Ovary (tissue), 3 donors: ENCODE measurements at regions not wholly inside any gene's neighbourhood (a gene's known extent, or its start where the extent isn't known, plus 50 kb on each side); places are given as distances from the start of the nearest gene placed in this dataset.

Experiments
- EP300 ChIP-seq: sonication (generic); formaldehyde crosslinking; IDR thresholded peaks from one replicate; pipeline ENCODE4 v1.6.1; 2017; ENCODE audit warnings: antibody characterized with exemption
- POLR2A ChIP-seq: fragments of 450-650 bp; IDR thresholded peaks from one replicate; pipeline ENCODE4 v1.6.1; 2017; ENCODE audit warnings: antibody characterized with exemption, mild to moderate bottlenecking, moderate library complexity
- TF ChIP-seq, protein P1 (sequence below), 3 donors: fragments of 450-650 bp in 2 of 3; fragments of 200-600 bp in 1 of 3; IDR thresholded peaks; one replicate each; pipeline versions ENCODE4 v1.5.1 to v1.8.0; 2016 to 2022; ENCODE audit warnings: antibody characterized with exemption in 3 of 3, mild to moderate bottlenecking in 1 of 3
- donor health status: DM: no; HTN: no; CAD: no.

DNA sequence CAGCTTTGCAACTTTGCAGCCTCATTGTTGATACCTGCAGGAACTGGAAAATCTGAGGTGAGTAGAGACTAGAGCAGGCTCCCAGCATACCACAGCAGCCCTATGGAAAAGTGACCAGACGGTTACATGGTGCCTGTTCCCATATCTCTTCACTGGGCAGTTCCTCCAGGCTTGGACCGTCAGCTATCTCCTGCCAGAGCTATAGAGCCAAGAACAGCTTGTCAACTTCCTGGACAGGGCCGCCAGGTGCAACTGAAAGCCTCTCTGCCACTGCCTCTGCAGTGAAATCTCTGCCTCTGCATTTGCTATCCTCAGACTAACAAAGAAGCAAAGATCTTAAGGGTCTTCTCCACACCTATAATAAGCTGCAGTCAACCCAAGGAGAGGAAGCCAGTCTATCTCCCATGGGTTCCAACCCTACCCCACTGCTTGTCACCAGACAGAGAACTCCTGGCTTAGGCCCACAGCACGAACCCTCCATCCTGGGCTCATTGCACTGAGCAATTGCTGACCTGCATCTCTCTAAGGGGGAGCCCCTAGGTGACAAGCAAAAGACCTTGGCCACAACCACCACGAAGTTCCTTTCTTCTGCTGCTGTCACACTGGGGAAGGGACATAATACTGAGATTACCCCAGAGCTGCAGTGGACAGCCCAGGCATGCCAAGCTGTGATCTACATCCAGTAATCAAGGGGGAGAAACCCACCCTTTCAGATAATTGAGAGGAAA, 60.1 kb upstream of the KHDRBS2 start:
- TF ChIP-seq, protein P1, sequence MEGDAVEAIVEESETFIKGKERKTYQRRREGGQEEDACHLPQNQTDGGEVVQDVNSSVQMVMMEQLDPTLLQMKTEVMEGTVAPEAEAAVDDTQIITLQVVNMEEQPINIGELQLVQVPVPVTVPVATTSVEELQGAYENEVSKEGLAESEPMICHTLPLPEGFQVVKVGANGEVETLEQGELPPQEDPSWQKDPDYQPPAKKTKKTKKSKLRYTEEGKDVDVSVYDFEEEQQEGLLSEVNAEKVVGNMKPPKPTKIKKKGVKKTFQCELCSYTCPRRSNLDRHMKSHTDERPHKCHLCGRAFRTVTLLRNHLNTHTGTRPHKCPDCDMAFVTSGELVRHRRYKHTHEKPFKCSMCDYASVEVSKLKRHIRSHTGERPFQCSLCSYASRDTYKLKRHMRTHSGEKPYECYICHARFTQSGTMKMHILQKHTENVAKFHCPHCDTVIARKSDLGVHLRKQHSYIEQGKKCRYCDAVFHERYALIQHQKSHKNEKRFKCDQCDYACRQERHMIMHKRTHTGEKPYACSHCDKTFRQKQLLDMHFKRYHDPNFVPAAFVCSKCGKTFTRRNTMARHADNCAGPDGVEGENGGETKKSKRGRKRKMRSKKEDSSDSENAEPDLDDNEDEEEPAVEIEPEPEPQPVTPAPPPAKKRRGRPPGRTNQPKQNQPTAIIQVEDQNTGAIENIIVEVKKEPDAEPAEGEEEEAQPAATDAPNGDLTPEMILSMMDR (IDR thresholded peaks at IDR 0.05), result no peak
- no peak for TF ChIP-seq POLR2A
- TF ChIP-seq EP300, result no peak
